ENCODE measurements at regions not wholly inside any gene's neighbourhood (a gene's known extent, or its start where the extent isn't known, plus 50 kb on each side); places are given as distances from the start of the nearest gene placed in this dataset.

DNA sequence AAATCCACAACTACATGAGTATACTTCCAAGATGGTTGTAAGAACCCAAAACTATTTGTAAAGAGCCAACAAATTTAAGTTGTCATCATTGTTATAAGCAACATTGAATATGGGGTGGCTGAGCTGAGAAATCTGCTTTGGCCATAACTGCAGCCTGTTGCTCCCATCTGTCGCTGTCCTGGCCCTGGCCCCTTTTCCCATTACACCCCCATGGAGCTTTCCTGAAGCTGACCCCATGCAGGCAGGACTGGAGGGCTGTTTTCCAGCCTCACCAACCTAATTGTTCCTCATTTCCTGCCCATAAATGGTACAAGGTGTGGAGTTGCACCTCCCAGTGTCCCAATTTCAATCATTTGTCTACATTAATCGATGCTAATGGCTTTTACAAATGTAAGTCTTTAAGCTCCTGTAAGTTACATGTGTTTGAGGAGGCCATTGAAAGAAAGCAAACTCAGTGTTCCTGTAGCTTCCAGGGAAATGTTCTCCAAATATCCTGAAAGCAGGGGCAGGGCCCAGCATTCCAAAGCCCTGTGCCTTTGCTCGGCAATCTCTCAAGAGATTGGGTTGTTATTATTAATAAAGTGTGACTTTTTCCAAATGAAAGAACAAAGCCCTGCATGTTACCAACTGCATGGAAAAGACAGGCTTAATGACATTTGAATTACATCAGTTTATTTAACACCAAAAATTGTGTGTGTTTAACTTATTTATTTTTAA lies 545.9 kb downstream of the PLPP3 start:
- TF ChIP-seq NR2C2 (CRISPR knock-in tag; IDR thresholded peaks at IDR 0.05) (no peak), CREB1 (CRISPR knock-in tag; IDR thresholded peaks at IDR 0.05) (no peak), ELF4 (CRISPR knock-in tag; IDR thresholded peaks at IDR 0.05; ENCODE audit: low read depth) (no peak), ZBTB21 (CRISPR knock-in tag; IDR thresholded peaks at IDR 0.05; ENCODE audit: borderline replicate concordance) (no peak), TEAD4 (CRISPR knock-in tag; IDR thresholded peaks at IDR 0.05) (no peak), ATF1 (CRISPR knock-in tag; IDR thresholded peaks at IDR 0.05) (no peak), TCF7 (CRISPR knock-in tag; IDR thresholded peaks at IDR 0.05; ENCODE audit: low read depth) (no peak), NFYB (CRISPR knock-in tag; conservative IDR thresholded peaks at IDR 0.05; ENCODE audit: low read depth) (no peak), JUN (CRISPR knock-in tag; IDR thresholded peaks at IDR 0.05) (no peak), ZNF138 (CRISPR knock-in tag; conservative IDR thresholded peaks at IDR 0.05) (no peak)
- TF ChIP-seq, protein P1, sequence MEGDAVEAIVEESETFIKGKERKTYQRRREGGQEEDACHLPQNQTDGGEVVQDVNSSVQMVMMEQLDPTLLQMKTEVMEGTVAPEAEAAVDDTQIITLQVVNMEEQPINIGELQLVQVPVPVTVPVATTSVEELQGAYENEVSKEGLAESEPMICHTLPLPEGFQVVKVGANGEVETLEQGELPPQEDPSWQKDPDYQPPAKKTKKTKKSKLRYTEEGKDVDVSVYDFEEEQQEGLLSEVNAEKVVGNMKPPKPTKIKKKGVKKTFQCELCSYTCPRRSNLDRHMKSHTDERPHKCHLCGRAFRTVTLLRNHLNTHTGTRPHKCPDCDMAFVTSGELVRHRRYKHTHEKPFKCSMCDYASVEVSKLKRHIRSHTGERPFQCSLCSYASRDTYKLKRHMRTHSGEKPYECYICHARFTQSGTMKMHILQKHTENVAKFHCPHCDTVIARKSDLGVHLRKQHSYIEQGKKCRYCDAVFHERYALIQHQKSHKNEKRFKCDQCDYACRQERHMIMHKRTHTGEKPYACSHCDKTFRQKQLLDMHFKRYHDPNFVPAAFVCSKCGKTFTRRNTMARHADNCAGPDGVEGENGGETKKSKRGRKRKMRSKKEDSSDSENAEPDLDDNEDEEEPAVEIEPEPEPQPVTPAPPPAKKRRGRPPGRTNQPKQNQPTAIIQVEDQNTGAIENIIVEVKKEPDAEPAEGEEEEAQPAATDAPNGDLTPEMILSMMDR (IDR thresholded peaks at IDR 0.05) = no peak
